Dendritic cell treated with granulocyte-macrophage colony-stimulating factor and Interleukin-4, amounts not matched to agents 40 ng/mL and 50 ng/mL, for 4 days (primary cell): ENCODE measurements at regions not wholly inside any gene's neighbourhood (a gene's known extent, or its start where the extent isn't known, plus 50 kb on each side); places are given as distances from the start of the nearest gene placed in this dataset.
"Not testable (repeated sequence)": the region's sequence is repeated elsewhere in the genome, so short reads cannot be mapped to it uniquely, and the experiment has no call there.

Source experiments
- H3K27ac Mint-ChIP-seq: one replicate; pipeline ENCODE4 v1.8.0; 2022; ENCODE audit warnings: mild to moderate bottlenecking, mixed read lengths
- H3K27me3 Mint-ChIP-seq: one replicate; pipeline ENCODE4 v1.8.0; 2022; ENCODE audit warnings: mild to moderate bottlenecking, mixed read lengths
- H3K36me3 Mint-ChIP-seq: one replicate; pipeline ENCODE4 v1.8.0; 2022; ENCODE audit warnings: low read depth, mixed read lengths
- H3K4me1 Mint-ChIP-seq: one replicate; pipeline ENCODE4 v1.8.0; 2022; ENCODE audit warnings: low read depth, mixed read lengths
- H3K4me3 Mint-ChIP-seq: one replicate; pipeline ENCODE4 v1.8.0; 2022; ENCODE audit warnings: mild to moderate bottlenecking, moderate library complexity, mixed read lengths
- H3K9me3 Mint-ChIP-seq: one replicate; pipeline ENCODE4 v1.8.0; 2022; ENCODE audit warnings: mixed read lengths
- intact Hi-C: fragments of 100-400 bp; cut with micrococcal nuclease; formaldehyde crosslinking; loops from one replicate; pipeline ENCODE4 v1.15.0; 2022

GRCh38 chr14:101083564-101084435, 180.3 kb upstream of the RTL1 start:
- H3K27ac Mint-ChIP-seq, result no peak overlapping the region
- H3K4me1 Mint-ChIP-seq, result no peaks in the 10 kb centered on the region
- no peak overlapping the region for H3K4me3 Mint-ChIP-seq
- H3K36me3 Mint-ChIP-seq, result no peaks in the 10 kb centered on the region
- H3K9me3 Mint-ChIP-seq, result no peaks in the 10 kb centered on the region
- intact Hi-C loops, result no loop called here
- H3K27me3 Mint-ChIP-seq, result peaks cover 22% of the 10 kb centered on the region

GRCh38 chr14:101084436-101084826, 180.9 kb upstream of the RTL1 start:
- no peaks in the 10 kb centered on the region for H3K4me1 Mint-ChIP-seq
- no peak overlapping the region for H3K4me3 Mint-ChIP-seq
- H3K36me3 Mint-ChIP-seq, result no peaks in the 10 kb centered on the region
- H3K27ac Mint-ChIP-seq, result no peak overlapping the region
- intact Hi-C loops, result no loop called here
- H3K9me3 Mint-ChIP-seq, result no peaks in the 10 kb centered on the region
- peaks cover 17% of the 10 kb centered on the region for H3K27me3 Mint-ChIP-seq

GRCh38 chr14:101086926-101087325, 183.4 kb upstream of the RTL1 start:
- Mint-ChIP-seq H3K27ac (no peak overlapping the region), H3K27me3 (peaks cover 1% of the 10 kb centered on the region)

GRCh38 chr14:101087614-101088394, 184.3 kb upstream of the RTL1 start:
- Mint-ChIP-seq H3K27ac (no peak overlapping the region), H3K4me1 (no peaks in the 10 kb centered on the region), H3K36me3 (no peaks in the 10 kb centered on the region), H3K27me3 (no peaks in the 10 kb centered on the region), H3K4me3 (no peak overlapping the region), H3K9me3 (no peaks in the 10 kb centered on the region)
- intact Hi-C loops, result no loop called here

More at GRCh38 chr14:101086926-101087325, 183.4 kb upstream of the RTL1 start:
- no peaks in the 10 kb centered on the region for H3K36me3 Mint-ChIP-seq
- no peaks in the 10 kb centered on the region for H3K9me3 Mint-ChIP-seq
- intact Hi-C loops, result no loop called here
- H3K4me1 Mint-ChIP-seq, result no peaks in the 10 kb centered on the region
- no peak overlapping the region for H3K4me3 Mint-ChIP-seq

- no peaks in the 10 kb centered on the region for H3K4me1 Mint-ChIP-seq
- no peak overlapping the region for H3K4me3 Mint-ChIP-seq
These were observed 184.8 kb upstream of the RTL1 start for GRCh38 chr14:101088395-101088667.

GRCh38 chr14:101088714-101089113, 185.2 kb upstream of the RTL1 start:
- intact Hi-C loops, result no loop called here
- Mint-ChIP-seq H3K36me3 (no peaks in the 10 kb centered on the region), H3K27me3 (no peaks in the 10 kb centered on the region), H3K4me1 (no peaks in the 10 kb centered on the region), H3K4me3 (no peak overlapping the region), H3K9me3 (no peaks in the 10 kb centered on the region), H3K27ac (no peak overlapping the region)

More at GRCh38 chr14:101088395-101088667, 184.8 kb upstream of the RTL1 start:
- no peaks in the 10 kb centered on the region for H3K36me3 Mint-ChIP-seq
- no peak overlapping the region for H3K27ac Mint-ChIP-seq
- no peaks in the 10 kb centered on the region for H3K27me3 Mint-ChIP-seq
- no peaks in the 10 kb centered on the region for H3K9me3 Mint-ChIP-seq
- intact Hi-C loops, result no loop called here

GRCh38 chr14:101090478-101090877, 187.0 kb upstream of the RTL1 start:
- H3K9me3 Mint-ChIP-seq, H3K27me3 Mint-ChIP-seq, H3K36me3 Mint-ChIP-seq, intact Hi-C loops, H3K4me3 Mint-ChIP-seq, H3K27ac Mint-ChIP-seq, H3K4me1 Mint-ChIP-seq: not testable (repeated sequence)

GRCh38 chr14:101090976-101091375, 187.5 kb upstream of the RTL1 start:
- H3K4me3 Mint-ChIP-seq, result no peak overlapping the region
- H3K4me1 Mint-ChIP-seq, result no peaks in the 10 kb centered on the region
- H3K27ac Mint-ChIP-seq, result no peak overlapping the region
- H3K36me3 Mint-ChIP-seq, result no peaks in the 10 kb centered on the region
- no peaks in the 10 kb centered on the region for H3K27me3 Mint-ChIP-seq
- intact Hi-C loops, result no loop called here
- H3K9me3 Mint-ChIP-seq, result no peaks in the 10 kb centered on the region

- H3K36me3 Mint-ChIP-seq, result not testable (repeated sequence)
These were observed 191.4 kb upstream of the RTL1 start for GRCh38 chr14:101094916-101095315.

GRCh38 chr14:101096551-101096950, 193.0 kb upstream of the RTL1 start:
- H3K27ac Mint-ChIP-seq, result no peak overlapping the region
- H3K4me1 Mint-ChIP-seq, result no peaks in the 10 kb centered on the region
- H3K36me3 Mint-ChIP-seq, result no peaks in the 10 kb centered on the region
- intact Hi-C loops, result no loop called here
- peaks cover 11% of the 10 kb centered on the region for H3K9me3 Mint-ChIP-seq
- H3K27me3 Mint-ChIP-seq, result peaks cover 5% of the 10 kb centered on the region
- no peak overlapping the region for H3K4me3 Mint-ChIP-seq

More at GRCh38 chr14:101094916-101095315, 191.4 kb upstream of the RTL1 start:
- H3K27me3 Mint-ChIP-seq, intact Hi-C loops, H3K27ac Mint-ChIP-seq, H3K9me3 Mint-ChIP-seq, H3K4me3 Mint-ChIP-seq, H3K4me1 Mint-ChIP-seq: not testable (repeated sequence)

GRCh38 chr14:101097109-101097793, 193.7 kb upstream of the RTL1 start:
- H3K9me3 Mint-ChIP-seq, result peaks cover 11% of the 10 kb centered on the region
- no peak overlapping the region for H3K27ac Mint-ChIP-seq
- no peaks in the 10 kb centered on the region for H3K36me3 Mint-ChIP-seq
- intact Hi-C loops, result no loop called here
- H3K4me1 Mint-ChIP-seq, result no peaks in the 10 kb centered on the region
- H3K4me3 Mint-ChIP-seq, result no peak overlapping the region
- peaks cover 5% of the 10 kb centered on the region for H3K27me3 Mint-ChIP-seq

GRCh38 chr14:101098177-101098576, 194.7 kb upstream of the RTL1 start:
- no peaks in the 10 kb centered on the region for H3K4me1 Mint-ChIP-seq
- H3K9me3 Mint-ChIP-seq, result peaks cover 11% of the 10 kb centered on the region
- H3K4me3 Mint-ChIP-seq, result no peak overlapping the region
- intact Hi-C loops, result no loop called here
- H3K36me3 Mint-ChIP-seq, result no peaks in the 10 kb centered on the region
- peaks cover 5% of the 10 kb centered on the region for H3K27me3 Mint-ChIP-seq
- no peak overlapping the region for H3K27ac Mint-ChIP-seq

GRCh38 chr14:101098641-101099040, 195.1 kb upstream of the RTL1 start:
- H3K9me3 Mint-ChIP-seq, result peaks cover 11% of the 10 kb centered on the region
- no peaks in the 10 kb centered on the region for H3K4me1 Mint-ChIP-seq
- intact Hi-C loops, result no loop called here

GRCh38 chr14:101101456-101102056, 198.0 kb upstream of the RTL1 start:
- Mint-ChIP-seq H3K27me3 (peaks cover 5% of the 10 kb centered on the region), H3K4me1 (no peaks in the 10 kb centered on the region), H3K36me3 (no peaks in the 10 kb centered on the region), H3K27ac (no peak overlapping the region), H3K9me3 (peaks cover 11% of the 10 kb centered on the region), H3K4me3 (no peak overlapping the region)
- intact Hi-C loops, result no loop called here

More at GRCh38 chr14:101098641-101099040, 195.1 kb upstream of the RTL1 start:
- Mint-ChIP-seq H3K4me3 (no peak overlapping the region), H3K36me3 (no peaks in the 10 kb centered on the region), H3K27ac (no peak overlapping the region), H3K27me3 (peaks cover 5% of the 10 kb centered on the region)
